GM12878 (cell line): ENCODE measurements at regions not wholly inside any gene's neighbourhood (a gene's known extent, or its start where the extent isn't known, plus 50 kb on each side); places are given as distances from the start of the nearest gene placed in this dataset.

Experiments used
- ATAC-seq: fragments of 200-7000 bp; cut with Tn5 transposase; 3 replicates; pipeline ENCODE4 v1.9.1; 2020; ENCODE audit warnings: mild to moderate bottlenecking, moderate library complexity
- BruUV-seq: library from RNA; stranded (reverse); fragments of 400-500 nt; replicated peaks from 2 replicates; lab custom pipeline; 2021; lab: Mats Ljungman, UMichigan
- CTCF ChIA-PET: fragments of 300-600 bp; sonication (Branson Sonifier 250); formaldehyde crosslinking; extraction: SDS; loops from one replicate; lab custom pipeline; 2021; ENCODE audit warnings: inconsistent platforms; lab: Yijun Ruan, JAX
- POLR2A ChIA-PET: fragments of 350-600 bp; formaldehyde crosslinking; extraction: SDS; loops from one replicate; lab custom pipeline; 2021; ENCODE audit warnings: inconsistent platforms; lab: Charles Lee
- RAD21 ChIA-PET: fragments of 300-600 bp; sonication (Branson Sonifier 250); formaldehyde crosslinking; loops from one replicate; lab custom pipeline; 2023; ENCODE audit warnings: antibody characterized with exemption; ENCODE audit not compliant: unreplicated experiment; lab: Charles Lee
- SMC1A ChIA-PET: fragments of 300-600 bp; sonication (Branson Sonifier 250); formaldehyde crosslinking; loops from one replicate; lab custom pipeline; 2023; ENCODE audit not compliant: unreplicated experiment, uncharacterized antibody; lab: Charles Lee
- DNase-seq: peaks from one replicate; pipeline ENCODE4 v3.0.0-alpha.2; 2011; ENCODE audit warnings: low read depth, low spot score
- FAIRE-seq: peaks from 3 replicates; lab custom pipeline; 2011; peaks lifted over from hg19 to GRCh38; lab: Jason Lieb, UNC
- H2AFZ ChIP-seq: 2 replicates; pipeline ENCODE4 v1.6.0; 2011; ENCODE audit warnings: low read depth, low read length, control low read depth; ENCODE audit not compliant: control insufficient read depth
- H3K27ac ChIP-seq: 2 replicates; pipeline ENCODE4 v1.5.1; 2011; ENCODE audit warnings: control low read depth; ENCODE audit not compliant: control insufficient read depth, insufficient read depth
- H3K27me3 ChIP-seq, 2 experiments: replicated peaks in 1 of 2; 2 replicates each; pipeline versions ENCODE4 v1.6.0 to v1.6.1; 2011; ENCODE audit warnings: low read length in 1 of 2; ENCODE audit not compliant: control insufficient read depth in 2 of 2, insufficient read depth in 2 of 2
- H3K36me3 ChIP-seq, 2 experiments: 2 replicates each; pipeline ENCODE4 v1.5.1; 2011; ENCODE audit warnings: low read length in 1 of 2; ENCODE audit not compliant: control insufficient read depth in 2 of 2, insufficient read depth in 2 of 2
- H3K4me1 ChIP-seq: 2 replicates; pipeline ENCODE4 v1.6.1; 2011; ENCODE audit warnings: mild to moderate bottlenecking, low read length, moderate library complexity, mixed read lengths; ENCODE audit not compliant: control insufficient read depth, insufficient read depth
- H3K4me2 ChIP-seq: 2 replicates; pipeline ENCODE4 v1.6.0; 2011; ENCODE audit warnings: control low read depth; ENCODE audit not compliant: control insufficient read depth, insufficient read depth
- H3K4me3 ChIP-seq: fragments of 200-600 bp; sonication (generic); 2 replicates; pipeline ENCODE4 v1.5.1; 2016
- H3K79me2 ChIP-seq: 2 replicates; pipeline ENCODE4 v1.6.0; 2011; ENCODE audit warnings: low read length; ENCODE audit not compliant: control insufficient read depth, insufficient read depth
- H3K9ac ChIP-seq: 2 replicates; pipeline ENCODE4 v1.8.0; 2011; ENCODE audit warnings: low read length, control low read depth, mixed read lengths; ENCODE audit not compliant: control insufficient read depth, insufficient read depth
- H3K9me3 ChIP-seq: replicated peaks from 3 replicates; pipeline ENCODE4 v1.5.1; 2011; ENCODE audit warnings: mild to moderate bottlenecking, low read length; ENCODE audit not compliant: control insufficient read depth, insufficient read depth
- H4K20me1 ChIP-seq: 2 replicates; pipeline ENCODE4 v1.6.0; 2011; ENCODE audit not compliant: control insufficient read depth, insufficient read depth
- ATF2 ChIP-seq: IDR thresholded peaks from 2 replicates; pipeline ENCODE4 v1.6.1; 2012; ENCODE audit warnings: low read length, inconsistent platforms
- BCL3 ChIP-seq: IDR thresholded peaks from 2 replicates; pipeline ENCODE4 v1.6.1; 2011; ENCODE audit warnings: borderline replicate concordance, low read depth, mild to moderate bottlenecking, moderate library complexity, low read length; ENCODE audit not compliant: insufficient read depth, poor library complexity, severe bottlenecking
- CBX5 ChIP-seq: sonication (generic); IDR thresholded peaks from 2 replicates; pipeline ENCODE4 v1.6.1; 2016; ENCODE audit warnings: low read depth, moderate library complexity, mild to moderate bottlenecking, inconsistent platforms
- CEBPB ChIP-seq, 2 experiments: fragments of 150-350 bp in 1 of 2; IDR thresholded peaks; 2 replicates each; pipeline ENCODE4 v1.6.1; 2012 to 2014; ENCODE audit warnings: low read depth in 2 of 2, low read length in 2 of 2, borderline replicate concordance in 1 of 2, inconsistent platforms in 1 of 2
- CHD1 ChIP-seq: IDR thresholded peaks from 2 replicates; pipeline ENCODE4 v1.6.1; 2012; ENCODE audit warnings: low read depth, low read length, improper control_type of control experiment
- EGR1 ChIP-seq, 2 experiments: IDR thresholded peaks; 1 replicate in 1 of 2; 2 replicates in 1 of 2; pipeline ENCODE4 v1.6.1; 2011 to 2012; ENCODE audit warnings: low read depth in 2 of 2, low read length in 2 of 2, borderline replicate concordance in 1 of 2, mild to moderate bottlenecking in 1 of 2, moderate library complexity in 1 of 2
- NBN ChIP-seq: fragments of 450-650 bp; IDR thresholded peaks from 2 replicates; pipeline ENCODE4 v1.6.1; 2016
- RAD51 ChIP-seq: fragments of 450-650 bp; IDR thresholded peaks from 2 replicates; pipeline ENCODE4 v1.6.1; 2016; ENCODE audit warnings: moderate library complexity, mild to moderate bottlenecking, inconsistent platforms
- REST ChIP-seq: IDR thresholded peaks from 2 replicates; pipeline ENCODE4 v1.6.1; 2012; ENCODE audit warnings: mild to moderate bottlenecking, low read depth, low read length
- SREBF2 ChIP-seq: IDR thresholded peaks from 2 replicates; pipeline ENCODE4 v1.6.1; 2012; ENCODE audit warnings: mild to moderate bottlenecking, low read length
- TCF12 ChIP-seq: IDR thresholded peaks from 2 replicates; pipeline ENCODE4 v1.6.1; 2011; ENCODE audit warnings: low read depth, mild to moderate bottlenecking, low read length
- ZNF384 ChIP-seq: IDR thresholded peaks from 2 replicates; pipeline ENCODE4 v1.6.1; 2012; ENCODE audit warnings: low read depth, mild to moderate bottlenecking, low read length, improper control_type of control experiment, borderline replicate concordance
- ZNF592 ChIP-seq: fragments of 450-650 bp; IDR thresholded peaks from 2 replicates; pipeline ENCODE4 v1.6.1; 2017; ENCODE audit warnings: mild to moderate bottlenecking, moderate library complexity
- WGBS: methylation state at CpG from one replicate; pipeline ENCODE4 v1.1.6; 2016; ENCODE audit warnings: low lambda C conversion rate; ENCODE audit not compliant: insufficient replicate concordance, insufficient coverage; ENCODE audit errors: missing lambda C conversion rate; 5-methylcytosine and 5-hydroxymethylcytosine counted together
- in situ Hi-C: fragments of 300-500 bp; cut with MboI; formaldehyde crosslinking; loops from 9 replicates; pipeline ENCODE4 v1.14.3; 2018; ENCODE audit warnings: mixed read lengths
- intact Hi-C: fragments of 100-400 bp; cut with micrococcal nuclease; formaldehyde crosslinking; loops from one replicate; pipeline ENCODE4 v1.14.2; 2022; ENCODE audit not compliant: unreplicated experiment

- no peak overlapping the region for H2AFZ ChIP-seq
- H3K9me3 ChIP-seq = no peaks in the 10 kb centered on the region; the same call in 1 of the 3 replicates
- ATAC-seq (no peak), DNase-seq (no peak), FAIRE-seq (no peak)
- no peaks in the 10 kb centered on the region for H3K79me2 ChIP-seq
- WGBS = 48% methylated on average over 2 of the region's 2 CpGs
- RAD21 ChIA-PET = no interaction called here
- intact Hi-C loops (no loop called here), in situ Hi-C loops (no loop called here)
- CTCF ChIA-PET = interaction anchor here (1.3 kb wide), 1 partner anchor 368 kb away, joined by 3 read pairs; no protein-coding TSS in a partner anchor
- no peak overlapping the region for H3K4me2 ChIP-seq
- no peaks in the 10 kb centered on the region for H4K20me1 ChIP-seq
- no peaks in the 10 kb centered on the region for H3K4me1 ChIP-seq
- no peak overlapping the region for H3K27ac ChIP-seq
- SMC1A ChIA-PET = interaction anchor here (1.0 kb wide), 1 partner anchor 18 kb away, joined by 3 read pairs; no protein-coding TSS in a partner anchor
- H3K36me3 ChIP-seq = no peaks in the 10 kb centered on the region
- no peak overlapping the region for H3K4me3 ChIP-seq
- BruUV-seq = no TSS peak
- H3K27me3 ChIP-seq = no peaks in the 10 kb centered on the region
- POLR2A ChIA-PET = no interaction called here
- H3K9ac ChIP-seq = no peak overlapping the region
- TF ChIP-seq ZNF384 (no peak), SREBF2 (no peak), CBX5 (no peak), CHD1 (no peak), CEBPB (IDR thresholded peaks at IDR 0.05; ENCODE audit: borderline replicate concordance in 1 of 2, low read depth in 2 of 2, low read length in 2 of 2) (no peak), BCL3 (no peak), NBN (no peak), REST (no peak), TCF12 (no peak), ATF2 (no peak), RAD51 (no peak), ZNF592 (no peak), EGR1 (IDR thresholded peaks at IDR 0.05; ENCODE audit: borderline replicate concordance in 1 of 2, low read depth in 2 of 2, low read length in 2 of 2) (no peak)
Measured at GRCh38 chr2:138418453-138418852, 83.1 kb upstream of the SPOPL start.
